Retina (tissue), 1 donor: ENCODE measurements at regions not wholly inside any gene's neighbourhood (a gene's known extent, or its start where the extent isn't known, plus 50 kb on each side); places are given as distances from the start of the nearest gene placed in this dataset.

Experiments
- DNase-seq: peaks from one replicate; pipeline ENCODE4 v3.0.0-alpha.2; 2016

DNA sequence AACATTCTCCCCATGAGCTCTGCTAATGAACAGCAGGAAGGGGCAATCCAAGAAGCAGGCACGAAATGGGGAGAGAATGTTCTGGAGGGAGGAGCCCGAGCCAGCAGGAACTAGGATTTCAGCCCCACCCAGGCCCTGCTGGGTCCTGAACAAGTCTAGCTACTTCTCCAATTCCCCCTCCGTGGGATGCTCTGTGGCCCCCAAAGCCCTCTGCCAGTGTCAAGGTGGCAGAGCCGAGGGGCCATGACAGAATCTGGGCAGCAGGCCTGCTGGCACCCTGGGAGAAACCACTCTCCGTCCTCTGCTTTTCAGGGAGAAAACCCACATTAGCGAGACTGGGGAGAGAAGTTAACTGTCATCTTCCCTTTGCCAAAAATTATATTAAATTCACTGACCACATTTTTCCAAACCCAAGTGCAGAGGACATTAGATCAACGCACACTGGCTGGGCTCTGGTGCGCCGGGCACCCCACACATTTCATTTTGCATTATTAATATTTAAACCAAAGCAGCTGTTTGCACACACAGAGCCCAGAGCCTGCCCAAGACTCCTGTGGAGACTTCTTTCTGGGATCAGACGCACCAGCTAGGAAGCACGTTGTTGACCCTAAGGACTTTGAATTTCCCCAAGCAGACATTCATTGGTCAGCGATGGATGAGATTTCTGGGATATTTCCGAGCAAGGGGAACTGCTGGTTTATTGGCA lies 80.2 kb upstream of the PKDCC start:
- DNase-seq: peak; percentile 41

- DNase-seq: no peak
Observed at GRCh38 chr2:41968182-41968578, 79.6 kb upstream of the PKDCC start.

- no peak for DNase-seq
Observed at GRCh38 chr2:41970988-41971660, 76.7 kb upstream of the PKDCC start.

DNA sequence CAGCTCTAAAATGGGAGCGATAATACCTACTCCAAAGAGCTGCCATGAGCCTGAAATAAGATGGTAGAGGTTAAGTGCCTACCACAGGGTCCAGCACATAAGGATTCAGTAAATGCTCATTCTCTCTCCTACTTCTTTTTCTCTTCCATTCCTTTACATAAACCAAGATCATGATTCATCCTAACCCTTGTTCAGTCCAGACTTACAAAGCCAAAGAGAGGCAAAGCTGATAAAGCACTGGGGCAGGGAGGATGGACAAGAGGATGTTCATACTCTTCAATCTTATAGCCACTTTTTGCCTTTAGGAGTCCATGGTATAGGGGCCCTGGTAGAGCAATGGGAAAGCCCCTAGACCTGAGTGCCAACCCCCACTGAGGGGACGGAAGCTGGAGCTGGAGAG lies 75.6 kb upstream of the PKDCC start:
- DNase-seq: no peak

GRCh38 chr2:41972819-41973218 lies 75.0 kb upstream of the PKDCC start:
- DNase-seq: no peak

- no peak for DNase-seq
Observed at GRCh38 chr2:41973871-41974270, 74.0 kb upstream of the PKDCC start.

GRCh38 chr2:41981417-41981816 lies 66.4 kb upstream of the PKDCC start:
- no peak for DNase-seq

DNA sequence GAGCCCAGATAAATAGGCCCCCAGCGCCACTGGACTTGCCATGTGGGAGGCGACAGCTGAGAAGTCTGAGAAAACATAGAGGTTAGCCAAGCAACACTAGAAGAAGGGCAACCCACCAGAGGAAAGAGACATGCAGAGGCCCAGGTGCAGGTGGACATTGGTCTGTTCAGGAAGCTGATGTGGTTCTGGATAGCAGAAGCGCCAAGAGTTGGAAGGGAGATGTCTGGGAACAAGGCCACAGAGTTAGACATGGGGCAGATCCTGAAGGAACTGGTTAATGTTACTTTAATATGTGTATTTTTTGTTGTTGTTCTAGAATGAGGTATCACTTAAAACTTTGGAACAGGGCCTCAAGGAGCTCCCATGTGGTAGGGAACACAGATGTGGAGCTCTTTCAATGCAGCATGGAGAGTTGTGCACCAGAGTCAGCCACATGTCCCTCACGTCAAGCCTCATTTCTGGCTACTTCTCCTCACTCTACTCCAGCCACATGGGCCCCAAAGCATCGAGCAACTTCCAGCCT lies 62.2 kb upstream of the PKDCC start:
- no peak for DNase-seq

GRCh38 chr2:41989501-41990180 lies 58.2 kb upstream of the PKDCC start:
- peak; percentile 33 for DNase-seq

DNA sequence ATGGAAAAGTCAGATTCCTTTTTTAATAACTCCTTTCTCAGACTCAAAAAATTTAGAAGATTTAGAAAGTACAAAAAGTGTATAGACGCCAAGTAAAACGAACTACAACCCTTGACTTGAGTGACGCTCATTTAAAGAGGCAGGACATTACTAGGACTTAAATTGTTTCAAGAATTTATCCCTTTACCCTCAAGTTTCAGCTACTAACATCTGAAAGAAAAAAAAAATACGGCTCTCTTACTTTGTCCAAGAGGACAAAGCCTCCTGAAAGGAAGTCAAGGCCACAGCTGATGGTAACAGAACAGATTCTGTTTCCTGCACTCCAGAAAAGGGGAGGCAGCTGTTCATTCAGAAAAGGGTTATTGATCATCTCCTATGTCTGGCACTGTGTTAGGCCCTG lies 57.6 kb upstream of the PKDCC start:
- no peak for DNase-seq

DNA sequence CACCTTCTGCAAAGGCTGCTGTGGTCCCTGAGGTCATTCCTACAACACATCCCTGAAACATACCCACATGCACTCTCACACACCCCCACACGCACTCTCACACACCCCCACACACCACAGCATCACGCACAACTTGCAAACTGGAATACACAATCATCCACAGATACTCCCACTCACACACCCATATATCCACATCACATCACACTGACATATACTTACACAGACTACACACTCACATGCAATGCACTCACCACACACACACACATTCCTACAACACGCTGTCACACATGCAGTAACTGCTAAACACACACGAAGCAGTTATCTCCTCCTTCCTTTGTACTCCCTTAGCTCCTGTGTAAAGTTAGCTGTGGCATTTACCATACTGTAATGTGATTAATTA lies 57.1 kb upstream of the PKDCC start:
- DNase-seq: no peak

DNA sequence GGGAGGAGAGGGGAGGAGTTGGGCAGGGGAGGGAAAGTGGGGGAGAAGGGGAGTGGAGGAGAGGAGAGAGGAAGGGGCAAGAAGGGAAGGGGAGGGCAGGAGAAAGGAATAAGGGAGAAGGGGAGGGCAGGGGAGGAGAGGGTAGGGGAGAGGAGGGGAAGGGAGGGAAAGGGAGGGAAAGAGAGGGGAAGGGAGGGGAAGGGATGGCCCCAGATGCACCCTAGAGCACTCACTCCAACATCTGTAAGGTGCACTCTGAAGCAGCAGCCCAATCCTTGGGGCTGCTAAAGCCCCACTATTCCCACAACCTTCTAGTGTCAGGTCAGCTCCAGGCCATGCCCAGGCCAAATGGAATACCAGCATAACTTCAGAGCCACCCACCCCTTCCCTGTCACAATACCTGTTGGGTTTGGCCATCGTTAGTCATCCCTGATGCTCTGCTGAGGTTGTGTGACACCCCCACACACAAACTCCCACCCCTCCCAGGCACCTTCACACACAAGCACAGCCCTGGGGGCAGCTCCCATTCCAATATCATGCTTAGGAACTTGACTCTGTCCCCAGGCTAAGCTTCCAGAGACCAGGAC lies 55.7 kb upstream of the PKDCC start:
- no peak for DNase-seq

DNA sequence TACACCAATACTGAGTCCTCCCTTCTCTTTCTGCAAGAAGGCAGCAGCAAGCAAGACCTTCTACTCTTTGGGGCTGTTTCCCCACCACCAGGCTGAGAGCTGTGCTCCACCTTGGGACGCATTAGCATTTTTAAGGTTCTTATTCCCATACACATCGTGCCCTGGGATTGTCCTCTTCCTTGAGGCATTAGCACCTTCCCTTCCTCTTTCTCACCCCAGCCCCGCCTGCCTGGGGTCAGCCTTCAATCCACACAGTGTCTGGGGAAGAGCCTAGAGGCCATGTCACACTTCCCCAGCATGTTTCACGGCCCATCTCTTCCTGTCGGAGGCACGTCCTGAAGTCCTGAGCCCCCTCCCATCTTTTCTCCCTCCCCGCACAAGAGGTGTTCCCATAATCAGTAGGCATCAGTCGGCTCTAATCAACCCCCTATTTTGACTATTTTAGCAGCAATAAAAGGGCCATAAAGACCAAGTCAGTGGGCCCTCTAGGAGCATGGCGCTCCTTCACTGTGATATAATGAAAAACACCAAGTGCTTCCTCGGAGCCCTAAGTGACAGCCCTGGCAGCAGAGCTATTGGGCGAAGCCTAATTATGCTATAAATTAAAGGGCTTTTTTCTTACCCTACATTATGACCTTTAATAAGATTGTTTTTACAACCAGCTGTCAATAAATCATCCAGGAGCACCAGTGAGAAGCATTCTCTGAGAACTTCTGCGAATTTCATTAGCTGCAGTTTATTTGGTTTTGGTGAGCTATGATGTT lies 55.0 kb upstream of the PKDCC start:
- no peak for DNase-seq

DNA sequence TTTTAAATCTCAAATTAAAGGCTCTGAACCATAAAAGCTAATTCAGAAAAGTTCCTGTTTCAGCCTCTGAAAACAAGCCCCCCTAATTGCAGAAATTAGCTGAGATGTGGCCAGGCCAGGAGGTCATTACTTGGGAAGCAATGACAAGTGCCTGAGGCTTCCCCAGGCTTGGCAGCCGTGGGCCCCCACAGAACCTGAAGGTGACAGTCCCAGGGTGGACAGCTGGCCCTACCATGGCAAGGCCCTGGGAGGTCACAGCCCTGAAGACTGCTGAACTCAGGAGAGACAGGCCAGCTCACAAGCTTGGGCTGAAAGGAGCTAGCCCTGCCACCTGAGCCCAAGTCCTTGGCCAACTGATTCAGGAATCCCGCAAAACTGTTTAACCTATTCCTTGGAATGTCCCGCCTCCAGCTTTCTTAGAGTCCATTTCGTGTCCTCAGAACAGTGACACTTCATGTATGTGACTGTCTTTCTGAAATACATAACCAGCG lies 54.3 kb upstream of the PKDCC start:
- DNase-seq: no peak

GRCh38 chr2:41994233-41994637 lies 53.6 kb upstream of the PKDCC start:
- DNase-seq: no peak

GRCh38 chr2:41994661-41995060 lies 53.2 kb upstream of the PKDCC start:
- DNase-seq: no peak

DNA sequence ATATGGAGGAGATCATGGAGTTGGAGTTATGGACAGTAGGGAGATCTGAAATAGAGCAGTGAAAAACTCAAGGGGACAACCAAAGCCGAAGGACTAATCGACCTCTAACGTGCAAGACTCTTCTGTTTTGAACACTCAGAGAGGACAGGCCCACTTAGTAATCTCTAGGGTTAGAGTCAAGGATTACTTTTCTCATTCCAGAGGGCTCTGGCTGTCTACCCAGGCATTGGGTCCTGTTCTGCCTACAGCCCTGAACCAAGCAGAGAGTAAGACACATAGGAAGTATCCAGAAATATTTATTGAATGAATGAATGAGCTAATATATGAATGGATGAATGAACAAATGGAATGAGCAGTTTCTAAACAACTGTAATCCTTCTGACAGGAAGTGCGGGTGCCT lies 50.3 kb upstream of the PKDCC start:
- DNase-seq: no peak
